NCI-H2107 treated with DMSO at 0.1 percent for 48 hours (cell line): ENCODE measurements at regions not wholly inside any gene's neighbourhood (a gene's known extent, or its start where the extent isn't known, plus 50 kb on each side); places are given as distances from the start of the nearest gene placed in this dataset.

ENCODE experiments used
- DNase-seq: peaks from one replicate; lab custom pipeline; 2025; ENCODE audit not compliant: unreplicated experiment; lab: John Stamatoyannopoulos, UW

DNA sequence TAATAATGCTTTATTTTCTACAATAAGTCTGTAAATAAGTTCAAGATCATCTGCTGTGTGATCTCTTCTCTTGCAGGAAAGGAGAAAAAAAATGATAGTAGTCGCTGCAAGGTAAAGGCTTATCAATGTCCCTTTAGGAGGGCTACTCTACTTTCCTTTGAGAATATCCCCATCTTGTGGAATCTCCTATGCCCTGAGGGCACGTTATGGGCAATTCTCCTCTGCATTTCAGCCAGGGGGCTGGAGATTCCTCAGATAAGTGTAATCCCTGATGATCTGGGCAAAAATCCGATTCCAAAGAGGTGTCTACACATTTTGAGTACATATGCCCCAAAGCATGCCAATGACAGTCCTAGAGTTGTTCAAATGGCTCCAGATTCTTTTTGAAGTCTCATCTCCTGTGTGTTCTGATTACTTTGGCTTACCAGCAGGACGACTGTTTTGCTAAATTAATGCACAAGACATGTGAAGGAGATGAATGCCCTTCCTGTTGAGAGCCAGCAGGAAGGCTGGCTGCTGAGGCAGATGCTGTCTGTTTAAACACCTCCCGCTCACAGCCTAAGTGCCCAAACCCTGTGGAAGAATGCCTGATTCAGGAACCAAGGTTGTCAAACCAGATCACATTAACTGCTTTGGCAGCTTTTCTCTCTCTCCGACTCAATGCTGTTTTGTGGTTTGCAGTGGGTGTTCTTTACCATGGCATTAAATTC, 171.2 kb upstream of the COL1A2 start:
- peak; percentile 51 for DNase-seq

DNA sequence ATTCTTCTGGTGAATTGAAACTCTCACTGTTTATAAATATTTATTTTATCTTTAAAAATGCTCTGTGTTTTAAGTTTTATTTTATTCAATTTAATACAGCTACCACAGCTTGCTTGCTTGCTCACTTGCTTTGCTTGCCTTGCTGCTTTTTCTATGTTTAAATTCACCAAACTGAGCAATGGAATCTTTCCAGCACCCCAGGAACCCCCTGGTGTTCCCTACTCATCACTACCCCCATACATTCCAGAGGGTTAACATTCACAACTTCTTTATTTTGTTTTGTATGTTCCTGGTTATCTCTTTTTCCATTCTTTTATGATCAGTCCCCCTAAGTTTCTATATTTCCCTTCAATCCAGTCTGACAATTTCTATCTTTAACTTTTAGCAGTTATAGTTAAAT, 166.5 kb upstream of the COL1A2 start:
- no peak for DNase-seq

DNA sequence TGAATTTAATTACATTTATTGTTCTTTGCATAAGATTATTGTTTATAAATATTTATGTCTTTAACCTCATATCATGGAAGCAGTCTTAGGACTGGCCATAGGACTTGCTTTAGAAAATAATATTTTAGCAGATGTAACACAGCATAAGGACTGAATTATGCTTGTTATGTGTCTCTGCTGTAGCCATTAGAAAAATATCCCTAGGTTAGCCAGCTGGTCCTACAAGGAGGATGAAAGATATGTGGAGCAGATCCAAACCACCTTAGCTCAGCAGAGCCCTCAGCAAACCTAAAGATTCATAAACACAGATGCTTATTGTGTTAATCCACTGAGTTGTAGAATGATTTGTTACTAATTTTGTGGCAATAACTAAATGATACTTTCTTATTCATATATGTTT, 166.0 kb upstream of the COL1A2 start:
- no peak for DNase-seq

DNA sequence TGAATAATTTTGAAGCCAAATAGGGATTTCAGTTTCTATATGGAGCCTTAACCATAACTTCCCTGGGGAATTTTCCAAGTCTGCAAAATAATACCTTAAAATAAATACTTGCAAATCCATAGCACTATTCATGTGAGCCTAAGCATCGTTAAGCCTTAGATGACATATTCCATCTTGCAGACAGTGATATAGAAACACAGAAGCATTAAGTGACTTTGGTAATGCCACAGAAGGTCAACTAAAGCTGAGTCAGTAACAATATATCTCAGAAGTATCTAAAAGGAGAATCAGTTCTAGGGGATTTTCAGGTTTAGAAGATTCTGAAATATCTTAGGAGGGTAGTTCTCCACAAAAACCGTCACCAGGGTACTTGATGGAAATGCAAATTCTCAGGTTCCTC, 163.4 kb upstream of the COL1A2 start:
- DNase-seq: no peak

DNA sequence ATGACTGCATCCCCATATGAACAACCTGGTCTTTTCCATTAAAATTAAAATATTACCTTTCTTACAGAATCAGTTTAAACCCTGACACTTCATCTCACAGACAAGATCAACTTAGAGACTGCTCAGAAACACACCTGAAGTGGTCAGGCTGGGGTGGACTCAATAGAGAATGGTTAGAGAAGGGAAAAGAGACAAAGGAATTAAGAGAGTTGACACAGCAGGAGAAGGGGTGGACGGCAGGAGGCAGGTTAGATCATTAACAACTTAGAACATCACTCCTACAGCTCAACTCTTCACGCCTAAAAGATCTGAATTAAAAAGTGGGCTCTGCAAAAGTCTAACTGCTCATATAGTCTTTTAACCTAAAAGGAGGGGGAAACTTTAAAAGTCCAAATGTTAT, 157.7 kb upstream of the COL1A2 start:
- no peak for DNase-seq

DNA sequence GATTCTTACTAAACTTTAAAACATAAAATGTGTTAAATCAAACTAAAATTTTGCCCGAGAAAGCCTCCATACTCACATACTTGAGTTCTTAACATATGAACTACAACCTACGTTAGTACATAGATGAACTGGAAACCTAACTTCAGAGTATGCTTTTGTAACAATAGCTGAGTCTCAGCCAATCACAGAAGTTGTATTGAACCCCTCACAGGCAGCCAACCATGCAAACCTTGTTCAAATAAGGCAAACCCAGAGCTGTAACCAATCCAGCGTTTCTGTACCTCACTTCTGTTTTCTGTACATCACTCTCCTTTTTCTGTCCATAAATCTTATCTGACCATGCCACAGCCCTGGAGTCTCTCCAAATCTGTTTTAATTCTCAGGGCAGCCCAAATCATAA, 157.3 kb upstream of the COL1A2 start:
- DNase-seq: no peak

DNA sequence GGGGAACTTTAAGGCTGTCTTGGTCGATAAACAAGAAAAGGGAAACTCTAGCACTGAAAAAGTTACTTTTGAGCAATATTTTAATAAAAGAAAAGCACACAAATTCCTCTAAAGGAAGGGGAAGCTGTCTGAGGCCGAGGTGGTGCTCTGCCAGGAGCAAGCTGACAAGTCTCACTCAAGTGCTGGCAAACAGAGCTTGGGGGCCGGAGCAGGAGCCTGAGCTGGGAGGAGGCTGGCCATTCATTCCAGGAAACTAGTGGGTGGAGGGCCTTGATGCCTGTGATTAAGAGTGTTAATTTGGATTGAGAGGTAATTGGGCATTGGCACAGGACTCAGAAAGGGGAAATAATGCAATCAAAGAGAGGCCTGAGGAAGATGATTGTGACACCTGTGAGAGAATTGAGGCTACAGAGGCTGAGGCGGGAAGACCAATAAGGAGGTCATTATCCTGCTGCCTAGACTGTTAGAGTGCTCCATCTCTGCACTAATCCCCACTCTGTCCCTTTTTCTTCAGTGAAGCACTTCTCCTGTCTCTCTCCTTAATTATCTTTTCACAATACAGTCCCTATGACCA, 154.9 kb upstream of the COL1A2 start:
- DNase-seq: no peak

DNA sequence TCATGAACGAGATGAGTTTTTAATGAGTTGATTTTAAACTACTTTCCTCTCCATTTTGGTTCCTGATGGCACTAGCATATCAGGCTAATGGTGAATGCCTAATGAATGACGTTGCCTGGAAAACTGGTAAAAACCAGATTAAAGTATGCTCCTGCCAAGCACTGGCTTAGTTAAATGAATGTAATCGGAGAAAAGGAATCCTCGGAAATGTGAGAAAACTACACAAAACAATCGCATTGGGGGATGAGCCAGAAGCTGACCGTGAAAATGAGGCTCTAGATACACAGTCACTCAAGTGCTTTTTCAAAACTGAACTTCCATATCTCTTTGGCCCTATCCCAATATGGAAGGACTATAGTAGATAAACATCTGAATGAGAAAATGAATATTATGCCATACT, 153.8 kb upstream of the COL1A2 start:
- DNase-seq: no peak

DNA sequence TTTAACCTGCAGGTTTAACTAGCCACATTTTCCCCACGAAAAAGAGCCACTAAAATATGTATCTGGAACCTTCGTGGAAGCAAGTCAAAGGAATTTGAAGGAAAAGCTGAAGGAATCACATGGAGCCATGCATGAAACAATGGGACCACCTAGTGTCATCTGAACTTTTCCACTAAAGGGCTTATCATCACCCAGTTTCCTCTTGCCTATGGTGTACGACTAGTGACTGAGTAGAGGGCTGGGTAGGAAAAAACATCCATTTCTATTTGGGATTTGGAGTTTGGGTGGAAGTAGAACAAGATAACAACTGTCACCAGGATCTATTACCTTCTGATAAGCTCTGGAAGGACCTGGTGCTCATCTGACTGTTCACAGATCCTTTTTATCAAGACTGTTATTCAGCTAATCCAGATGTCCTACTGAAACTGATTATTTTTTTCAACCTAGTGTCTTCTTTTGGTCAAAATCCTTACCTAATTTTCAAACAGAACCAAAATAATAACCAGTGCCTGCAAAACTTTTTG, 153.2 kb upstream of the COL1A2 start:
- DNase-seq: no peak

DNA sequence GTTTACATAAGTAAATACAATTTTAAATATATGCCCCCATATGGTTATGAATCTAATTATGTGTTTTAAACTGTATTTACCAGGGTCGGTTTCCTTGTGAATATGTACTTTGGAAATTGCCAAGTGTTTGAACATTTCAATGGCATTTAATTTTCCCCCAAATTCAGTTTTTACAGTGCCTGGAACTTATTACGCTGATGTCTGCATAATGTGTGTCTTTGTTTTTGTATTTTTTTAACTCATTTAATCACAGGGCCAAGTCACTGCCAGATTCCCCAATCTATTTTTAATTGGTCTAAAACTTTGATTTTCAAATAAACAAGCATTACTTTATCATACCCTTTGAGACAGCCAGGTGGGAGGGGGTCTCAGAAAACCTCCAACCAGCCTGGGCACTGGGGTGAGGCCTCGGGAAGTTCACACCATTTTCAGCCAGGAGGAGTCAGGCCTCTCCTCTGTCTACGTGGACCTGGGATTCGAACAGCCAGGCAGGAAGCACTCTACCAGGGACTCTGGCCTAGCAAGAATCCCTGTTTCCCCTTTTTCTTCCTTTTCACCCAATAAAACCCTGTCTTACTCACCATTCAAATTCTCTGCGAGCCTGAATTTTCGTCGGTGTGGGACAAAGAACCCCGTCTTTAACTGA, 151.5 kb upstream of the COL1A2 start:
- no peak for DNase-seq

DNA sequence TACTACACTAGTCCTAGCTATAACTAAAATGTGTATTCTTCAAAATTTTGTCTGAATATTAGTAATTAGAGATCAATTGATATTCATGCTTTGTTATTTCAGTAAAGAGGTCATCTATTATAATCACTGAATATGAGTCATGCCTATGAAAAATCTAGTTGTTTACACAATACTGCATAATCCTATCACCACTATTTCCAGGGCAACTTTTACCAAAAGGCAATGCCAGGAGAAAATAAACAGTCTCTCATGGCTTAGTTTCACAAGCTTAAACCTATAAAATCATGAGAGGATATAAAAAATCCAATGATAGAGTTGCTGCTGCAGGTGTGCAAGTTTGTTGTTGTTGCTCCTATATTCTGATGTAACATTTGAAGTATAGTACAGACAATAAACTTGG, 149.9 kb upstream of the COL1A2 start:
- no peak for DNase-seq

DNA sequence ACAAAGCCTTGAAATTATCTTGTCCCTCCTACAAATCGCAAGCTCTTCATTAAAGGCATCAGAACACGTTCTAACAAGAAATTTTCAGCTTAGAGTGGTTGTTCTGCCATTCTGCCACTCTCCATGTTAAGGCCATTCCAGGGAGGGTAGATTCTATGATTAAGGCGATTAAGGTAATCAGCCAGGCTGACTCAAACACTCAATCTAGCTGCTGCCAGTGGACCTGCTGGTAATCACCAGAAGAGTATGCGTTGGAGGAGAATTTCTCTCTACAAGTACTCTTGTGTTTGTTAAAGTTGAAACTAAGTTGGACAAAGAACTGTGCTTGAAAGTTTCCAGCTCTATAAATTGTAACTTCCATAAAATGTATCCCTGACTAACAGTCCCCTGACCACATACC, 149.2 kb upstream of the COL1A2 start:
- no peak for DNase-seq

DNA sequence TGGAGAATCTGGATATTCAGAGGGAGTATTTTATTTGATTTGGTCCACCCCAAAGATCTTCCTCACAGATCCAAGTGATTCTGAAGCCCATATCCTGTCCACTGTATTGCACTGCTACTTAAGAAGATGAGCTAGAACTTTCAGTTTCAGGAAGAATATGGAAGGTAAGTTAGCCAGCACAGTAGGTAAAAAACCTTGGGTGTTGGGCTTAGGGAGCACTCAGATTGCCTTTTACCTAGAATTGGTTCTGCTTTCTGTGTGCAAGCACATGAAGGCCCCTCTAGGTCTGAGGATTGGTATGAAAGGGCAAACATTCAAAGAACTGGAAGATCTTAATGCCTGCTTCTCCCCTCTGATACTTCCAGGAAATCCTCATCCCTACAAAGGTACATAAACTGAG, 146.7 kb upstream of the COL1A2 start:
- DNase-seq: no peak

DNA sequence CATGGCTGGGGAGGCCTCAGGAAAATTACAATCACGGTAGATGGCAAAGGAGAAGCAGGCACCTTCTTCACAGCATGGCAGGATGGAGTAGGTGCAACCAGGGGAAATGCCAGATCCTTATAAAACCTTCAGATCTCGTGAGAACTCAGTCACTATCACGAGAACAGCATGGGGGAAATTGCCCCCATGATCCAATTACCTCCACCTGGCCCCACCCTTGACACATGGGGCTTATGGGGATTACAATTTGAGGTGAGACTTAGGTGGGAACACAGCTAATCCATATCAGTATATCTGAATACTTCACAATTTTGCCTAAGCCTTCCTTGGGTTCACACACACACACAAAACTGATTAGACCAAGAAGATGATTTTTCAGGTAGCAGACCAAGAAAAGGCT, 145.1 kb upstream of the COL1A2 start:
- no peak for DNase-seq

DNA sequence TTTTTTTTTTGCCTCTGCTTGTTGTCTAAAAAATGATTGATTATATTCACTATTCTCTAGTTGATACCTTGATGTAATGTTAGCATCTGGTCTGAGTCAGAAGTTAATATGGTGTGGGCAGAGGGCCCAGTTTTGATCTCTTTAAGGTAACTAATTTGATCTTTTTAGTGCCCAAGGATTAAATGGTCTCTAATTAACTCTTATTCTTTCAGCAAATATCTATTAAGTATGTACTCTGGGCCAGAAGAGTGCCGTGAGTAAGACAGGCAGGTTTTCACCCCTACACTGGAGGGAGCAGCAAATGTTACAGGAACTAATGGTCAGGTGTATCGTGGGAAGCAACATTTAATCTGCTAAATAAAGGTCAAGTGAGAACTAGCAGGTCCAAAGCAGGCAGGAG, 144.6 kb upstream of the COL1A2 start:
- no peak for DNase-seq

DNA sequence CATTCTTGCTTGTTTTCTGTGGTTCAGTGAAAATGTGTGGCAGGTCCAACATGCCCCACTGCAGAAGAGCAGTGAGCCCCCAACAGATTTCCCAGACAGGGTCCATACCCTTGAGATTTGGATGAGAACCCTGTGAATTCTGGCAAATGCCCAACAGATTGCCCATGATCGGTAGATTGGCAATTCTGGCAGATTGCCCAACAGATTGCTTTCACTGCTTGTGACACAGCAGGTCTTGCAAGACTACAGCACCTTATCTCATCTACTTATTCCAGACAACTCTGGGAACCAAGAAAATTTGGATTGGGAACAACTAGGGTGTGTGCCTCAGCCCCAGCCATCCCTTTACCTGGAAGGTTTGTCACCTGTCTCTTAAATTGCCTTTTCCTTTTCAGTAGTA, 143.7 kb upstream of the COL1A2 start:
- DNase-seq: no peak

DNA sequence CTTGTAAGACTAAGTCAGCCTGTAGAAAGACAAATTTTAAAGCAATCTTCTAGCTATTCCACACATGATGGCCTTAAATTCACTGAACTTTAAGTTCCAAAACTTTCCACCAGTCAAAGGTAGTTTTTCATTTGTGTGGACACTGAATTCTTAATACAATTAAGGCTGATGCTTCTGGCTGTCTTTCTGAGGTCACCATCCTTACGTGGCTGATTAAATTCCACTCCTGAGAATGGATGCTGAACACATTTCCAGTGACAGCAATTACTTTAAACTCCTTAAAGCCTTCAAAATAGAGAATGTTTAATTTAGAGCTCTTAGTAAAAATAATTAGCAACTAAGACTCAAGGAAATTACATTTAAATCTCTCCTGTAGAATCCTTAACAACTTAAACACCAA, 142.6 kb upstream of the COL1A2 start:
- DNase-seq: no peak

DNA sequence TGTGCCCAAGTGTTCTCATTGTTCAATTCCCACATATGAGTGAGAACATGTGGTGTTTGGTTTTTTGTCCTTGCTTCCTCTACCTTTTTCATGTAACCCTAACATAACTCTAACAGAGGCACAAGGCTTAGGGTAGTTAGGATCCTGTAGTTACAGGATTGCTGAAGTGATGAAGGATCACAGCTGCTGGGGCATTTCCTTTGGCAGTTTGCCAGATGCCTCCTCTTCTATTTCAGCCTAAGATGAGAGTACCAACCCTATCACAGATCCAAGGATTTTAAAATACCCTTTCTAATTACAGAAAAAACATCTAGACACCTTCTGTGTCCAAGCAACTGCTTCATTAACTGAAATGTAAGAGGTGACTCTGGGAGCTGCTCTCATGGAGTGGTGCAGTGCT, 141.7 kb upstream of the COL1A2 start:
- DNase-seq: no peak

DNA sequence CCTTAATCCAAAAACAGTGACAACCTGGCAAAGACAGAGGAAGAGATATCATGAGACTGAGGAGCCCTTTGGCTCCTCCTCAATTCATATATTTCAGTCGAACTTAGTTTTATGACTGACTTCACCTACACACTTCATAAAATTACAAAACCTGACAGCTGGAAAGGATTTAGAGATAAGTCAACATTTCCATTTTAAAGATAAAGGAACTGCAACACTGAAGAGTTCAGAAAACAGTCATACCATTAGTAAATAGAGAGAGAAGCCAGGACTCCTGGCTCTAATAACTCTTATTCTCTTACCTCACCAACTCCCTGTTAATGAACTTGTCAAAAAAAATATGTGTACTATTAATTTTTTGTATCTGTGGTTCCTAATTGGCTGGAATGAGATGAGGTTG, 141.0 kb upstream of the COL1A2 start:
- no peak for DNase-seq

DNA sequence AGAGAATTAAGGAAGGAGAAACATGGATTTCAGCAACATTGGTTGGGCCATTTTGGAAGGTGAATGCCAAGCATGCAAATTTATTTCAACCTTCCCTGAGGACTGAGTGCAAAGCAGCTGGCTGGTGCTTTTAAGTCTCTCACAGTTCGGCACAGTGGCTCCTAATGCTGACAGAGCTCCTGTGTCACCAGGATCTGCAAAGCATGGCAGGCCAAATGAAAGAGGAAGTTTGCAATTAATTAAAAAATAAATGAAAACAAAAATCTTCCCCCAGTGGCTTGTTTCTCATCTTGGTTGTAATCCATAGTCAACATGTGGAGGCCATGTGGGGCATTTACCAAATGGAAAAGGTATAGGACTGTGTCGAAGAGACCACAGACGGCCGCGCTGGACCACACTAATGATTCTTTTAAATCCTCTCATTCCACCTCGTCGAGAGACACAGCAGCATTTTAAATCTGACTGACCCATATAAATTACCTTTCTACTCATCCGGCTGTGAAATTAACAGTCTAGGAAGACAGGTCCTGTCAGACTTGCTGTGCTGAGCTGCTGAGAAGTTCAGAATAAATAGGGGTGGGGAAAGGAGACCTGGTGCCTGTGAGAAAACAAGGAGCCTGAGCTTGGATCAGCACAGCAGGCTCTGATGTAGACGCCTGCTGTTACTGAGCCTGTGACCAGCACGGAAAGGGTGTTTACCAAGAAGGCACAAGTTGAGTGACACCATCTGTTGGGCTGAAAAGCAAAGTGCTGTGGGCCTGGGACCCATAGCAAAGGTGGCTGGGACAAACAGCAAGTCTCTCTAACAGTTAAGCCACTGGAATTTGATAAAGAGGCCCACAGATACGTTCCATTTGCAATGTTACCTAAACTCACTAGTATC, 136.0 kb upstream of the COL1A2 start:
- no peak for DNase-seq

DNA sequence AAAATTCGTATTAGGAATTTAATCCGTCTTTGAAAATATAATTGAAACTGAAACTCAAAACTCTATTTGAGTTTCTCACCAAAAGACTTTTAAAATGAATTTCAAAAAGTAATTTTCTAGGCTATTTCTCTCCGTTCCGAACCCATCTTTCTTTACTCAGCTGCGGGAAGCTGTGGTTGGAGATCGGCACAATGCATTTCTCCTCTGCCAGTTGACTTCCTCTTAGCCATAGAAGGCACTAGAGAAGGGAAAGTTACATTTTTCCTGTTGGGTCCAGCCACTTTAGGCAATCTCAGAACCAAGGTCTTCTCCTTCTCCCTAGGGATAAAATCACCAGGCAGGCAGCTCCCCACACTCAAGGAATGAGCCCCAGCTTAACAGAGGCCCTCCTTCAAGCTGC, 133.6 kb upstream of the COL1A2 start:
- no peak for DNase-seq

DNA sequence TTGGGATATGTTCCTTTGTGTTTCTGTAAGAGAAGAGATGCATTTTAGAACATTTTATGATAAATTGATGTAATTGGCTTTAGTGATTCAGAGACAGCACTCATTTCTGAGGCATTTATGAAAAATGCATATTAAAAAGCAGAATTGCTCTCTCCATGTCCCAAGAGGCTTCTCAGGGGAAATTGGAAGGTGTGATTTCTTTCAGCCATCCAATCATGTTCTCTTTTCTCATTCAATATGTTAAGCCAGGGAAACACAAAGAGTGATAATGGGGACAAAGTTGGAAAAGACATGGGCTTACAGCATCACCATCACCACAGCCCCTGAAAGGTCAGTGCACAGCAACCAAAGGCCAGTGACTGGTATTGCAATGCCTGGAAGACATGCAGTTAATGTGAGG, 129.9 kb upstream of the COL1A2 start:
- no peak for DNase-seq
